C4-2B (cell line): ENCODE measurements at regions not wholly inside any gene's neighbourhood (a gene's known extent, or its start where the extent isn't known, plus 50 kb on each side); places are given as distances from the start of the nearest gene placed in this dataset.

Experiments
- CTCF ChIP-seq: fragments of 450-650 bp; conservative IDR thresholded peaks from 2 replicates; pipeline ENCODE4 v1.5.1; 2017; ENCODE audit warnings: mild to moderate bottlenecking
- ZFX ChIP-seq: fragments of 450-650 bp; IDR thresholded peaks from 2 replicates; pipeline ENCODE4 v1.6.1; 2017

- TF ChIP-seq CTCF = no peak
- no peak for TF ChIP-seq ZFX
Measured at GRCh38 chrX:107576841-107577240, 51.5 kb upstream of the PRPS1 start.
